H9 (cell line): ENCODE measurements at regions not wholly inside any gene's neighbourhood (a gene's known extent, or its start where the extent isn't known, plus 50 kb on each side); places are given as distances from the start of the nearest gene placed in this dataset.

Source experiments
- DNase-seq: peaks from one replicate; pipeline ENCODE4 v3.0.0-alpha.2; 2017
- H2AFZ ChIP-seq: one replicate; pipeline ENCODE4 v1.6.1; 2013; ENCODE audit warnings: mild to moderate bottlenecking, low read length, control low read depth, moderate library complexity
- H2AK5ac ChIP-seq: 2 replicates; pipeline ENCODE4 v1.6.1; 2013; ENCODE audit warnings: low read length, control low read depth, mixed read lengths; ENCODE audit not compliant: insufficient read length
- H2BK120ac ChIP-seq: one replicate; pipeline ENCODE4 v1.6.1; 2013; ENCODE audit warnings: low read depth, mild to moderate bottlenecking, low read length, control low read depth, inconsistent platforms; ENCODE audit not compliant: poor library complexity, severe bottlenecking
- H2BK12ac ChIP-seq: 2 replicates; pipeline ENCODE4 v1.6.1; 2013; ENCODE audit warnings: low read length, control low read depth, mixed read lengths, low read depth; ENCODE audit not compliant: insufficient read length
- H2BK15ac ChIP-seq: 2 replicates; pipeline ENCODE4 v1.6.1; 2013; ENCODE audit warnings: low read depth, low read length, control low read depth
- H2BK20ac ChIP-seq: one replicate; pipeline ENCODE4 v1.6.1; 2013; ENCODE audit warnings: low read depth, mild to moderate bottlenecking, low read length, control low read depth, inconsistent platforms; ENCODE audit not compliant: poor library complexity, severe bottlenecking
- H2BK5ac ChIP-seq: 2 replicates; pipeline ENCODE4 v1.6.1; 2013; ENCODE audit warnings: low read length, control low read depth, mixed read lengths; ENCODE audit not compliant: insufficient read length
- H3K14ac ChIP-seq: 2 replicates; pipeline ENCODE4 v1.6.1; 2013; ENCODE audit warnings: low read length, control low read depth; ENCODE audit not compliant: insufficient read depth
- H3K18ac ChIP-seq: 2 replicates; pipeline ENCODE4 v1.6.1; 2013; ENCODE audit warnings: low read depth, mild to moderate bottlenecking, mixed read lengths, low read length, control low read depth; ENCODE audit not compliant: insufficient read length
- H3K23ac ChIP-seq: 2 replicates; pipeline ENCODE4 v1.6.1; 2013; ENCODE audit warnings: low read length, control low read depth, mixed read lengths, low read depth; ENCODE audit not compliant: insufficient read length
- H3K23me2 ChIP-seq: 2 replicates; pipeline ENCODE4 v1.6.1; 2013; ENCODE audit warnings: low read depth, mild to moderate bottlenecking, mixed read lengths, low read length, control low read depth; ENCODE audit not compliant: insufficient read length, poor library complexity, severe bottlenecking
- H3K27ac ChIP-seq: 2 replicates; pipeline ENCODE4 v1.5.1; 2013; ENCODE audit warnings: low read length, control low read depth, mixed read lengths, low read depth; ENCODE audit not compliant: insufficient read length
- H3K27me3 ChIP-seq: 2 replicates; pipeline ENCODE4 v1.6.1; 2013; ENCODE audit warnings: low read length, control low read depth, inconsistent platforms; ENCODE audit not compliant: insufficient read depth
- H3K4ac ChIP-seq: 2 replicates; pipeline ENCODE4 v1.6.1; 2013; ENCODE audit warnings: low read depth, mild to moderate bottlenecking, control low read depth, inconsistent platforms, low read length, moderate library complexity
- H3K4me1 ChIP-seq: 2 replicates; pipeline ENCODE4 v1.6.1; 2013; ENCODE audit warnings: low read length, control low read depth, inconsistent platforms; ENCODE audit not compliant: insufficient read depth
- H3K4me2 ChIP-seq: 2 replicates; pipeline ENCODE4 v1.6.1; 2013; ENCODE audit warnings: low read length, control low read depth, mixed read lengths; ENCODE audit not compliant: insufficient read length, insufficient read depth
- H3K56ac ChIP-seq: 2 replicates; pipeline ENCODE4 v1.6.1; 2013; ENCODE audit warnings: low read depth, mild to moderate bottlenecking, mixed read lengths, low read length, control low read depth; ENCODE audit not compliant: insufficient read length
- H3K79me1 ChIP-seq: 2 replicates; pipeline ENCODE4 v1.6.1; 2013; ENCODE audit warnings: low read depth, mild to moderate bottlenecking, moderate library complexity, low read length, control low read depth, inconsistent platforms; ENCODE audit not compliant: insufficient read depth, poor library complexity, severe bottlenecking
- H3K79me2 ChIP-seq: 2 replicates; pipeline ENCODE4 v1.6.1; 2013; ENCODE audit warnings: low read length, control low read depth, inconsistent platforms; ENCODE audit not compliant: insufficient read depth
- H3K9ac ChIP-seq: 2 replicates; pipeline ENCODE4 v1.6.1; 2013; ENCODE audit warnings: low read length, control low read depth, mixed read lengths; ENCODE audit not compliant: insufficient read length; ENCODE audit errors: extremely low read depth
- H3K9me3 ChIP-seq: one replicate; pipeline ENCODE4 v1.6.1; 2013; ENCODE audit warnings: low read depth, low read length, inconsistent platforms; ENCODE audit not compliant: control insufficient read depth
- H3T11ph ChIP-seq: one replicate; pipeline ENCODE4 v1.6.1; 2013; ENCODE audit warnings: mild to moderate bottlenecking, low read length, control low read depth, inconsistent platforms
- H4K20me1 ChIP-seq: one replicate; pipeline ENCODE4 v1.6.1; 2013; ENCODE audit not compliant: control insufficient read depth, insufficient read length, insufficient read depth
- H4K5ac ChIP-seq: 2 replicates; pipeline ENCODE4 v1.6.1; 2013; ENCODE audit warnings: low read depth, mild to moderate bottlenecking, mixed read lengths, low read length, control low read depth; ENCODE audit not compliant: insufficient read length
- H4K8ac ChIP-seq: replicated peaks from 2 replicates; pipeline ENCODE4 v1.6.1; 2013; ENCODE audit warnings: low read length, control low read depth, mixed read lengths, low read depth; ENCODE audit not compliant: insufficient read length
- H4K91ac ChIP-seq: 2 replicates; pipeline ENCODE4 v1.6.1; 2013; ENCODE audit warnings: low read depth, mild to moderate bottlenecking, moderate library complexity, mixed read lengths, low read length, control low read depth; ENCODE audit not compliant: insufficient read length
- H3K27ac Mint-ChIP-seq, 3 experiments: 2 replicates in 2 of 3; 3 replicates in 1 of 3; pipeline ENCODE4 v1.8.0; 2020 to 2021; ENCODE audit warnings: mixed read lengths in 3 of 3, mild to moderate bottlenecking in 1 of 3, moderate library complexity in 1 of 3
- H3K27me3 Mint-ChIP-seq: 2 replicates; pipeline ENCODE4 v1.8.0; 2021; ENCODE audit warnings: low read depth, mild to moderate bottlenecking, moderate library complexity, mixed read lengths
- H3K36me3 Mint-ChIP-seq, 3 experiments: 2 replicates in 2 of 3; 3 replicates in 1 of 3; pipeline ENCODE4 v1.8.0; 2020 to 2021; ENCODE audit warnings: low read depth in 3 of 3, mixed read lengths in 3 of 3; ENCODE audit not compliant: insufficient read depth in 1 of 3
- H3K4me1 Mint-ChIP-seq, 2 experiments: 2 replicates each; pipeline ENCODE4 v1.8.0; 2020; ENCODE audit warnings: mixed read lengths in 2 of 2
- H3K4me3 Mint-ChIP-seq, 2 experiments: 2 replicates in 1 of 2; 3 replicates in 1 of 2; pipeline ENCODE4 v1.8.0; 2020 to 2021; ENCODE audit warnings: mild to moderate bottlenecking in 2 of 2, mixed read lengths in 2 of 2, moderate library complexity in 1 of 2
- H3K9me3 Mint-ChIP-seq, 2 experiments: 2 replicates in 1 of 2; 3 replicates in 1 of 2; pipeline ENCODE4 v1.8.0; 2020; ENCODE audit warnings: mild to moderate bottlenecking in 2 of 2, mixed read lengths in 2 of 2, moderate library complexity in 1 of 2
- WGBS: extraction: QIAGEN DNeasy Blood & Tissue Kit; methylation state at CpG from one replicate; pipeline ENCODE4 v1.1.7; 2013; ENCODE audit warnings: missing lambda C conversion rate, low lambda C conversion rate, mixed read lengths; ENCODE audit not compliant: insufficient read length; ENCODE audit errors: extremely low coverage; 5-methylcytosine and 5-hydroxymethylcytosine counted together
- TF ChIP-seq, protein P1 (sequence below): fragments of 200-600 bp; sonication (generic); conservative IDR thresholded peaks from 3 replicates; pipeline ENCODE4 v1.8.0; 2021; ENCODE audit warnings: antibody characterized with exemption, mild to moderate bottlenecking

DNA sequence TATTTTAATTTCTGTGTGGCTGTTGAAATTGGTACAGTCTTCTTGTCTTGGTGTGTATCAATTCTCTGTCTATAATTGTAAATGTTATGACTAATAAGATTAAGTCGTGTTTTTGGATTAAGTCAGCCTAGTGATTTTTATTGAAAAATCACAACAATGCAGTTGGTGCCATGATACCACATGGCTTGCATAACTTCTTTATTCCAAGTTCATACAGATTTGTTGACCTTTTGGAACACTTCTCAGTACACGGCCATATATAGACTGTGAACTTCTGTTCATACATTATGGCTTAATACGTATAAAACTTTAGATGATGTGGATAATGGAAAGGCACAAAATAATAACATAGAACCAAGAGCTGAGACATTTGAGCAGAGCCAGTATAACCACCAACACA, 121.2 kb upstream of the NAALADL2 start:
- no CpG with 5 or more reads among the region's 3 CpGs for WGBS
- Histone ChIP-seq H4K20me1 (no peaks in the 10 kb centered on the region), H4K5ac (no peak overlapping the region), H2BK120ac (no peak overlapping the region), H3K23ac (no peak overlapping the region), H3K18ac (no peak overlapping the region), H3K4me1 (no peaks in the 10 kb centered on the region), H2BK20ac (no peak overlapping the region), H3K4ac (no peak overlapping the region), H3K79me1 (no peaks in the 10 kb centered on the region), H3K9me3 (no peaks in the 10 kb centered on the region), H3K23me2 (no peaks in the 10 kb centered on the region), H3K14ac (no peak overlapping the region), H2BK5ac (no peak overlapping the region), H3T11ph (no peak overlapping the region), H3K79me2 (no peaks in the 10 kb centered on the region), H4K91ac (no peak overlapping the region), H3K4me2 (no peak overlapping the region), H3K9ac (no peak overlapping the region), H2AFZ (no peak overlapping the region), H3K27me3 (no peaks in the 10 kb centered on the region), H2BK15ac (no peak overlapping the region), H3K56ac (no peak overlapping the region), H2AK5ac (no peak overlapping the region), H4K8ac (no peak overlapping the region), H3K27ac (no peak overlapping the region), H2BK12ac (no peak overlapping the region)
- Mint-ChIP-seq H3K36me3 (peaks cover 4 to 10% (median 7%) of the 10 kb centered on the region in 3 experiments; a peak in 5 of 7 replicates), H3K27me3 (no peaks in the 10 kb centered on the region), H3K4me3 (no peak overlapping the region), H3K4me1 (peaks cover 7 to 9% of the 10 kb centered on the region in 2 experiments), H3K27ac (no peak overlapping the region), H3K9me3 (peaks cover 5 to 9% of the 10 kb centered on the region in 2 experiments)
- no peak for DNase-seq
- TF ChIP-seq, protein P1, sequence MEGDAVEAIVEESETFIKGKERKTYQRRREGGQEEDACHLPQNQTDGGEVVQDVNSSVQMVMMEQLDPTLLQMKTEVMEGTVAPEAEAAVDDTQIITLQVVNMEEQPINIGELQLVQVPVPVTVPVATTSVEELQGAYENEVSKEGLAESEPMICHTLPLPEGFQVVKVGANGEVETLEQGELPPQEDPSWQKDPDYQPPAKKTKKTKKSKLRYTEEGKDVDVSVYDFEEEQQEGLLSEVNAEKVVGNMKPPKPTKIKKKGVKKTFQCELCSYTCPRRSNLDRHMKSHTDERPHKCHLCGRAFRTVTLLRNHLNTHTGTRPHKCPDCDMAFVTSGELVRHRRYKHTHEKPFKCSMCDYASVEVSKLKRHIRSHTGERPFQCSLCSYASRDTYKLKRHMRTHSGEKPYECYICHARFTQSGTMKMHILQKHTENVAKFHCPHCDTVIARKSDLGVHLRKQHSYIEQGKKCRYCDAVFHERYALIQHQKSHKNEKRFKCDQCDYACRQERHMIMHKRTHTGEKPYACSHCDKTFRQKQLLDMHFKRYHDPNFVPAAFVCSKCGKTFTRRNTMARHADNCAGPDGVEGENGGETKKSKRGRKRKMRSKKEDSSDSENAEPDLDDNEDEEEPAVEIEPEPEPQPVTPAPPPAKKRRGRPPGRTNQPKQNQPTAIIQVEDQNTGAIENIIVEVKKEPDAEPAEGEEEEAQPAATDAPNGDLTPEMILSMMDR: no peak
